ENCODE measurements at regions not wholly inside any gene's neighbourhood (a gene's known extent, or its start where the extent isn't known, plus 50 kb on each side); places are given as distances from the start of the nearest gene placed in this dataset.

- Mint-ChIP-seq H3K36me3 (ENCODE audit: insufficient read depth in 1 of 3, low read depth in 3 of 3) (peaks cover 0 to 6% (median 5%) of the 10 kb centered on the region in 3 experiments; a peak in 4 of 7 replicates), H3K9me3 (peaks cover 0 to 11% of the 10 kb centered on the region in 2 experiments; a peak in 2 of 5 replicates), H3K4me1 (peaks cover 2 to 5% of the 10 kb centered on the region in 2 experiments; a peak in 2 of 4 replicates), H3K27ac (peak overlapping the region in 1 of 3 experiments; percentile 80; a peak in 1 of 7 replicates), H3K27me3 (ENCODE audit: low read depth) (peaks cover 3% of the 10 kb centered on the region), H3K4me3 (no peak overlapping the region)
- no peaks in the 10 kb centered on the region for H3K27me3 ChIP-seq (ENCODE audit: insufficient read depth, low read length)
- H3K14ac ChIP-seq (ENCODE audit: insufficient read depth, low read length) = no peak overlapping the region
- H3T11ph ChIP-seq (ENCODE audit: low read length) = no peak overlapping the region
- no peak overlapping the region for H2AFZ ChIP-seq (ENCODE audit: low read length)
- H2AK5ac ChIP-seq (ENCODE audit: insufficient read length, low read length) = no peak overlapping the region
- DNase-seq = no peak
- no peaks in the 10 kb centered on the region for H3K4me1 ChIP-seq (ENCODE audit: insufficient read depth, low read length)
- no peak overlapping the region for H4K91ac ChIP-seq (ENCODE audit: insufficient read length, low read depth, low read length)
- no peaks in the 10 kb centered on the region for H4K20me1 ChIP-seq (ENCODE audit: control insufficient read depth, insufficient read depth, insufficient read length)
- H4K8ac ChIP-seq (replicated peaks; ENCODE audit: insufficient read length, low read depth, low read length) = no peak overlapping the region
- H3K23ac ChIP-seq (ENCODE audit: insufficient read length, low read depth, low read length) = no peak overlapping the region
- no peaks in the 10 kb centered on the region for H3K9me3 ChIP-seq (ENCODE audit: control insufficient read depth, low read depth, low read length)
- H2BK12ac ChIP-seq (ENCODE audit: insufficient read length, low read depth, low read length) = no peak overlapping the region
- H2BK120ac ChIP-seq (ENCODE audit: low read depth, low read length, poor library complexity, severe bottlenecking) = no peak overlapping the region
- H2BK15ac ChIP-seq (ENCODE audit: low read depth, low read length) = no peak overlapping the region
- no peak overlapping the region for H4K5ac ChIP-seq (ENCODE audit: insufficient read length, low read depth, low read length)
- no peak overlapping the region for H2BK20ac ChIP-seq (ENCODE audit: low read depth, low read length, poor library complexity, severe bottlenecking)
- H3K27ac ChIP-seq (ENCODE audit: insufficient read length, low read depth, low read length) = no peak overlapping the region
- no peak overlapping the region for H3K4me2 ChIP-seq (ENCODE audit: insufficient read depth, insufficient read length, low read length)
- WGBS (ENCODE audit: extremely low coverage, insufficient read length, low lambda C conversion rate) = no CpG with 5 or more reads among the region's 12 CpGs
- no peaks in the 10 kb centered on the region for H3K79me1 ChIP-seq (ENCODE audit: insufficient read depth, low read depth, low read length, poor library complexity, severe bottlenecking)
- H3K56ac ChIP-seq (ENCODE audit: insufficient read length, low read depth, low read length) = no peak overlapping the region
- H3K23me2 ChIP-seq (ENCODE audit: insufficient read length, low read depth, low read length, poor library complexity, severe bottlenecking) = no peaks in the 10 kb centered on the region
- H3K79me2 ChIP-seq (ENCODE audit: insufficient read depth, low read length) = no peaks in the 10 kb centered on the region
- H3K9ac ChIP-seq (ENCODE audit: extremely low read depth, insufficient read length, low read length) = no peak overlapping the region
- no peak for TF ChIP-seq CTCF (conservative IDR thresholded peaks at IDR 0.05)
- no peak overlapping the region for H3K4ac ChIP-seq (ENCODE audit: low read depth, low read length)
- no peak overlapping the region for H3K18ac ChIP-seq (ENCODE audit: insufficient read length, low read depth, low read length)
- no peak overlapping the region for H2BK5ac ChIP-seq (ENCODE audit: insufficient read length, low read length)
Observed at GRCh38 chrX:470686-471085, 84.0 kb upstream of the PPP2R3B start.
